Uterus (tissue), 2 donors: ENCODE measurements at regions not wholly inside any gene's neighbourhood (a gene's known extent, or its start where the extent isn't known, plus 50 kb on each side); places are given as distances from the start of the nearest gene placed in this dataset.

Source experiments
- POLR2A ChIP-seq, 2 donors: fragments of 450-650 bp; IDR thresholded peaks; one replicate each; pipeline ENCODE4 v1.6.1; 2016; ENCODE audit warnings: antibody characterized with exemption in 2 of 2, mild to moderate bottlenecking in 1 of 2, moderate library complexity in 1 of 2
- TF ChIP-seq, protein P1 (sequence below), 4 experiments: fragments of 200-600 bp in 2 of 4; fragments of 450-650 bp in 2 of 4; sonication (generic) in 2 of 4; IDR thresholded peaks; one replicate each; pipeline ENCODE4 v1.5.1; 2016 to 2019; ENCODE audit warnings: antibody characterized with exemption in 4 of 4, mild to moderate bottlenecking in 2 of 4, moderate library complexity in 1 of 4

DNA sequence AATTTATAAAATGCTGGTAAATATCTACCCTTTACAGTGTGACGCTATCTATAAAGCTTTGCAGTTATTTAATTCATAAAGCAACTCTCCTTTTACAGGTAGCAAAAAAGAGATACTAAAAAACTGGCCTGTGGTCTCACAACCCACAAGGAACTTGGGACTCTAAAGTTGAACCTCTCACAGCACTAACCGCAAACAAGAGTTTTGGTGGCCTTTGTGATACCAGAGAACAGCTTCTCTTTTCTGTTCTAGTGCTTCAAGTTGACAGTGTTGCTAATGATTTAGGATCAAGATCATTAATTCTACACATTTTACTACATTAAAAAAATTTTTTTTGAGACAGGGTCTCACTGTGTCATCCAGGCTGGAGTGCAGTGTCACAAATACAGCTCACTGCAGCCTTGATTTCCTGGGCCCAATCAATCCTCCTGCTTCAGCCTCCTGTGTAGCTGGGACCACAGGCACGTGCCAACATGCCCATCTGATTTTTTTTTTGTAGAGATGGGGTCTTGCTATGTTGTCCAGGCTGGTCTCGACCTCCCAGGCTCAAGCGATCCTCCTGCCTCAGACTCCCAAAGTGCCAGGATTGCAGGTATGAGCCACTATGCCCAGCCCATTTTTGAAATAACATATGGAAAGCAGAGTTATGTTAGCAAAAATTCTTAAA is 56.0 kb upstream of the ST8SIA6 start:
- TF ChIP-seq, protein P1, sequence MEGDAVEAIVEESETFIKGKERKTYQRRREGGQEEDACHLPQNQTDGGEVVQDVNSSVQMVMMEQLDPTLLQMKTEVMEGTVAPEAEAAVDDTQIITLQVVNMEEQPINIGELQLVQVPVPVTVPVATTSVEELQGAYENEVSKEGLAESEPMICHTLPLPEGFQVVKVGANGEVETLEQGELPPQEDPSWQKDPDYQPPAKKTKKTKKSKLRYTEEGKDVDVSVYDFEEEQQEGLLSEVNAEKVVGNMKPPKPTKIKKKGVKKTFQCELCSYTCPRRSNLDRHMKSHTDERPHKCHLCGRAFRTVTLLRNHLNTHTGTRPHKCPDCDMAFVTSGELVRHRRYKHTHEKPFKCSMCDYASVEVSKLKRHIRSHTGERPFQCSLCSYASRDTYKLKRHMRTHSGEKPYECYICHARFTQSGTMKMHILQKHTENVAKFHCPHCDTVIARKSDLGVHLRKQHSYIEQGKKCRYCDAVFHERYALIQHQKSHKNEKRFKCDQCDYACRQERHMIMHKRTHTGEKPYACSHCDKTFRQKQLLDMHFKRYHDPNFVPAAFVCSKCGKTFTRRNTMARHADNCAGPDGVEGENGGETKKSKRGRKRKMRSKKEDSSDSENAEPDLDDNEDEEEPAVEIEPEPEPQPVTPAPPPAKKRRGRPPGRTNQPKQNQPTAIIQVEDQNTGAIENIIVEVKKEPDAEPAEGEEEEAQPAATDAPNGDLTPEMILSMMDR (IDR thresholded peaks at IDR 0.05) = no peak
- TF ChIP-seq POLR2A (IDR thresholded peaks at IDR 0.05) = no peak
